Kidney (tissue), 13 donors: ENCODE measurements at regions not wholly inside any gene's neighbourhood (a gene's known extent, or its start where the extent isn't known, plus 50 kb on each side); places are given as distances from the start of the nearest gene placed in this dataset.

Experiments
- DNase-seq, 5 donors: peaks; one replicate each; pipeline ENCODE4 v3.0.0-alpha.2; 2013 to 2020
- FAIRE-seq: peaks from 2 replicates; lab custom pipeline; 2012; peaks lifted over from hg19 to GRCh38; lab: Jason Lieb, UNC
- H3K27ac ChIP-seq, 2 donors: one replicate each; pipeline ENCODE4 v1.7.0; 2013; ENCODE audit warnings: low read depth in 2 of 2, low read length in 2 of 2, inconsistent platforms in 1 of 2
- H3K27me3 ChIP-seq: one replicate; pipeline ENCODE4 v1.7.1; 2013; ENCODE audit warnings: low read length, inconsistent platforms; ENCODE audit not compliant: control insufficient read depth, insufficient read depth
- H3K36me3 ChIP-seq, 3 donors: one replicate each; pipeline versions ENCODE4 v1.7.0 to v1.7.1; 2013; ENCODE audit warnings: low read length in 3 of 3, control low read depth in 1 of 3, inconsistent platforms in 1 of 3; ENCODE audit not compliant: insufficient read depth in 3 of 3, control insufficient read depth in 2 of 3
- H3K4me1 ChIP-seq, 3 donors: one replicate each; pipeline versions ENCODE4 v1.7.0 to v1.7.1; 2013; ENCODE audit warnings: low read length in 3 of 3, inconsistent platforms in 1 of 3, low read depth in 1 of 3; ENCODE audit not compliant: control insufficient read depth in 2 of 3, insufficient read depth in 2 of 3
- H3K4me3 ChIP-seq, 3 donors: one replicate each; pipeline versions ENCODE4 v1.7.0 to v1.8.1; 2013; ENCODE audit warnings: low read length in 3 of 3, control low read depth in 1 of 3, inconsistent platforms in 1 of 3
- H3K9ac ChIP-seq, 3 donors: one replicate each; pipeline versions ENCODE4 v1.7.0 to v1.7.1; 2013; ENCODE audit warnings: low read length in 3 of 3, control low read depth in 1 of 3, inconsistent platforms in 1 of 3
- H3K9me3 ChIP-seq, 3 donors: one replicate each; pipeline versions ENCODE4 v1.7.0 to v1.7.1; 2013; ENCODE audit warnings: low read length in 3 of 3, control low read depth in 1 of 3, inconsistent platforms in 1 of 3; ENCODE audit not compliant: control insufficient read depth in 2 of 3, insufficient read depth in 1 of 3
- intact Hi-C: fragments of 100-400 bp; cut with DNase I; formaldehyde crosslinking; loops from one replicate; pipeline ENCODE4 v1.11.1; 2022
- TF ChIP-seq, protein P1 (sequence below): IDR thresholded peaks from 3 replicates; pipeline ENCODE4 v1.5.1; 2012; ENCODE audit warnings: mild to moderate bottlenecking, moderate library complexity, borderline replicate concordance; ENCODE audit not compliant: insufficient read depth; ENCODE audit errors: extremely low read depth
- donor health status: control.
- donor health status: control.
- donor health status: control.
- donor health status: control.
- donor health status: control.
- donor health status: DM: yes; HTN: yes; CAD: no.
- donor health status: Normal renal cell carcinoma (clear cell type).

GRCh38 chr11:130994043-130994442 lies 77.8 kb upstream of the SNX19 start:
- Histone ChIP-seq H3K9ac (no peak overlapping the region), H3K36me3 (no peaks in the 10 kb centered on the region), H3K4me3 (no peak overlapping the region), H3K27me3 (no peaks in the 10 kb centered on the region), H3K27ac (no peak overlapping the region), H3K9me3 (no peaks in the 10 kb centered on the region), H3K4me1 (no peaks in the 10 kb centered on the region)
- FAIRE-seq (no peak), DNase-seq (no peak)
- intact Hi-C loops, result no loop called here
- TF ChIP-seq, protein P1, sequence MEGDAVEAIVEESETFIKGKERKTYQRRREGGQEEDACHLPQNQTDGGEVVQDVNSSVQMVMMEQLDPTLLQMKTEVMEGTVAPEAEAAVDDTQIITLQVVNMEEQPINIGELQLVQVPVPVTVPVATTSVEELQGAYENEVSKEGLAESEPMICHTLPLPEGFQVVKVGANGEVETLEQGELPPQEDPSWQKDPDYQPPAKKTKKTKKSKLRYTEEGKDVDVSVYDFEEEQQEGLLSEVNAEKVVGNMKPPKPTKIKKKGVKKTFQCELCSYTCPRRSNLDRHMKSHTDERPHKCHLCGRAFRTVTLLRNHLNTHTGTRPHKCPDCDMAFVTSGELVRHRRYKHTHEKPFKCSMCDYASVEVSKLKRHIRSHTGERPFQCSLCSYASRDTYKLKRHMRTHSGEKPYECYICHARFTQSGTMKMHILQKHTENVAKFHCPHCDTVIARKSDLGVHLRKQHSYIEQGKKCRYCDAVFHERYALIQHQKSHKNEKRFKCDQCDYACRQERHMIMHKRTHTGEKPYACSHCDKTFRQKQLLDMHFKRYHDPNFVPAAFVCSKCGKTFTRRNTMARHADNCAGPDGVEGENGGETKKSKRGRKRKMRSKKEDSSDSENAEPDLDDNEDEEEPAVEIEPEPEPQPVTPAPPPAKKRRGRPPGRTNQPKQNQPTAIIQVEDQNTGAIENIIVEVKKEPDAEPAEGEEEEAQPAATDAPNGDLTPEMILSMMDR, result no peak

DNA sequence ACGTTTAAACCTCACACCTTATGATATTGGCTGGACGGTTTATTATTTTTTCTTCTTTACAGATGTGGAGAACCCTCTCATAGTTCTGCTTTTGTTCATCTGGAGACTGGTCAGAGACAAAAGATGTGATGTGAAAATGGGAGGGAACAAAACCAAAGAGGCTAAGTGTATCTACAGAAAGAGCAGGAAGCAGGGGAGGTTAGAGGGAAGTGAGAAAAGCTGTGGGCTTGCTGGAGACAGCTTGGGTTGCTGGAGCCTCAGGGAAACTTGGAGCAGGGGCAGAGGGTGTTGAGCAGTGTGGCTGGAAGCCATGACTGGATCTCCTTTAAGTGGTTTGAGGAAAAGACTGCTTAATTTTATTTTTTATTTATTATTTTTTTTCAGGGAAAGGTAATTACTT lies 79.0 kb upstream of the SNX19 start:
- Histone ChIP-seq H3K36me3 (no peaks in the 10 kb centered on the region), H3K9ac (no peak overlapping the region), H3K27me3 (no peaks in the 10 kb centered on the region), H3K9me3 (no peaks in the 10 kb centered on the region), H3K27ac (no peak overlapping the region), H3K4me1 (no peaks in the 10 kb centered on the region), H3K4me3 (no peak overlapping the region)
- FAIRE-seq, result no peak
- no peak for DNase-seq
- TF ChIP-seq, protein P1, result no peak
- intact Hi-C loops, result no loop called here

GRCh38 chr11:130997278-130997677 lies 81.0 kb upstream of the SNX19 start:
- no peaks in the 10 kb centered on the region for H3K27me3 ChIP-seq
- TF ChIP-seq, protein P1, result no peak
- no peak overlapping the region for H3K9ac ChIP-seq
- H3K4me3 ChIP-seq, result no peak overlapping the region
- DNase-seq, result peak in 1 of 5 donors; percentile 7
- intact Hi-C loops, result no loop called here
- H3K36me3 ChIP-seq, result no peaks in the 10 kb centered on the region
- no peaks in the 10 kb centered on the region for H3K9me3 ChIP-seq
- H3K4me1 ChIP-seq, result no peaks in the 10 kb centered on the region
- no peak for FAIRE-seq
- H3K27ac ChIP-seq, result no peak overlapping the region

DNA sequence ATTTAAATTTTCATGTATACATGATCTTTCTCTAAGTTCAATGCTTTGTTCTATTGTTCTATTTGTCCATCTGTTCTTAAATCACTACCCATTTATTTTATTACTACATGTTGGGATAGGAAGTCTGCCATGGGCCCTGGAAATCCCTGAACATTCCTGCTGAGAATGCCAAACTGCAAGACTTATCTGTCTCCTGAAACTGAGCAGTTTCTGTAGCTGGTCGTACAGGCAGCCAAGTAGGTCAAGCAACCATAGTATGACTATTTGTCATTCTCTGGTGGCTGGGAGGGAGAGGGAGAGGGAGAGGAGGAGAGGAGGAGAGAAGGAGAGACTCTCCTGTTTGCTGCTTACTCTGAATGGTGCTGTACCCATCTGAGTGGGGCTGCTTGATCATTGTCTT lies 82.8 kb upstream of the SNX19 start:
- no peak overlapping the region for H3K9ac ChIP-seq
- DNase-seq (no peak), FAIRE-seq (no peak)
- intact Hi-C loops, result no loop called here
- no peaks in the 10 kb centered on the region for H3K4me1 ChIP-seq
- no peak overlapping the region for H3K4me3 ChIP-seq
- TF ChIP-seq, protein P1, result no peak
- no peaks in the 10 kb centered on the region for H3K36me3 ChIP-seq
- no peaks in the 10 kb centered on the region for H3K9me3 ChIP-seq
- H3K27ac ChIP-seq, result no peak overlapping the region
- H3K27me3 ChIP-seq, result no peaks in the 10 kb centered on the region
